Mesodermal cell (in vitro differentiated cells): ENCODE measurements at regions not wholly inside any gene's neighbourhood (a gene's known extent, or its start where the extent isn't known, plus 50 kb on each side); places are given as distances from the start of the nearest gene placed in this dataset.

Experiments used
- H3K27ac ChIP-seq: 2 replicates; pipeline ENCODE4 v1.7.0; 2013; ENCODE audit warnings: mild to moderate bottlenecking, low read depth, low read length, moderate library complexity; ENCODE audit not compliant: severe bottlenecking
- H3K36me3 ChIP-seq: 2 replicates; pipeline ENCODE4 v1.7.1; 2013; ENCODE audit warnings: mild to moderate bottlenecking, low read length, moderate library complexity; ENCODE audit not compliant: control insufficient read depth, insufficient read depth
- H3K4me1 ChIP-seq: one replicate; pipeline ENCODE4 v1.7.1; 2013; ENCODE audit warnings: mild to moderate bottlenecking, low read length; ENCODE audit not compliant: insufficient read depth, control insufficient read depth, poor library complexity, severe bottlenecking
- H3K4me3 ChIP-seq: 2 replicates; pipeline ENCODE4 v1.7.0; 2013; ENCODE audit warnings: low read length, control low read depth, mild to moderate bottlenecking; ENCODE audit not compliant: insufficient read depth, poor library complexity, severe bottlenecking; ENCODE audit errors: extremely low read depth
- H3K9me3 ChIP-seq: 2 replicates; pipeline ENCODE4 v1.7.1; 2013; ENCODE audit warnings: mild to moderate bottlenecking, low read length, moderate library complexity; ENCODE audit not compliant: control insufficient read depth
- WGBS, 2 experiments: methylation state at CpG; one replicate each; pipeline ENCODE4 v1.1.5; 2013; ENCODE audit warnings: missing lambda C conversion rate in 2 of 2; ENCODE audit not compliant: insufficient coverage in 2 of 2; 5-methylcytosine and 5-hydroxymethylcytosine counted together

- Histone ChIP-seq H3K9me3 (no peaks in the 10 kb centered on the region), H3K27ac (no peak overlapping the region), H3K36me3 (no peaks in the 10 kb centered on the region), H3K4me1 (no peaks in the 10 kb centered on the region), H3K4me3 (no peak overlapping the region)
- 22% methylated on average over 12 of the region's 15 CpGs for WGBS, 2 experiments
Observed at GRCh38 chr16:5450409-5451104, 353.0 kb upstream of the EEF2KMT start.

GRCh38 chr16:5449901-5450300 is 352.3 kb upstream of the EEF2KMT start:
- Histone ChIP-seq H3K36me3 (no peaks in the 10 kb centered on the region), H3K4me1 (no peaks in the 10 kb centered on the region), H3K9me3 (no peaks in the 10 kb centered on the region), H3K27ac (no peak overlapping the region), H3K4me3 (no peak overlapping the region)
- WGBS, 2 experiments: 50 to 67% methylated on average over 1 of the region's 1 CpG

- 82 to 99% methylated on average over 5 to 9 of the region's 9 CpGs for WGBS, 2 experiments
Observed at GRCh38 chr16:5448798-5449197, 351.2 kb upstream of the EEF2KMT start.

DNA sequence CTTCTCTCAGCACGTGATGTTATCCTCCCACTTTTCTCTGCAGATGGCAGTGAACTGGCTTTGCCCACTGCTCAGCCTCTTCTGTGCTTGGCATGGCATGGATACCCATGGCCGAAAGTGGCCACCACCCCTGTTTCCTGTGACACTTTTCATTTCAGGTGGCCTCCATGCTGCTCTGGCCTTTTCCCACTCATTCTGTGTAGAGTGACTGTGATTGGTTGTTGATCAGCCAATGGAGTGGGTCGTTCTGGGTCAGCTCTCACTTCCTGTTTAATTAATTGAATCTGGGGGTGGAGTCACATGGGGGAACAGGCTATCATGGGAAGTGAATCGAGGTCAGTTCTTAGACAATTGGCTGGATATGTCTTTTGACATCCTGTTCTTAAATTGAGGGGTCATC is 350.1 kb upstream of the EEF2KMT start:
- WGBS, 2 experiments: 92 to 100% methylated on average over 4 of the region's 4 CpGs
- Histone ChIP-seq H3K4me3 (no peak overlapping the region), H3K36me3 (no peaks in the 10 kb centered on the region)

More at GRCh38 chr16:5448798-5449197, 351.2 kb upstream of the EEF2KMT start:
- H3K36me3 ChIP-seq: no peaks in the 10 kb centered on the region
- H3K4me3 ChIP-seq: no peak overlapping the region
- no peaks in the 10 kb centered on the region for H3K4me1 ChIP-seq
- no peaks in the 10 kb centered on the region for H3K9me3 ChIP-seq
- H3K27ac ChIP-seq: no peak overlapping the region

GRCh38 chr16:5446623-5447240 is 349.1 kb upstream of the EEF2KMT start:
- H3K4me1 ChIP-seq: no peaks in the 10 kb centered on the region
- no peak overlapping the region for H3K27ac ChIP-seq
- no peak overlapping the region for H3K4me3 ChIP-seq
- H3K36me3 ChIP-seq: no peaks in the 10 kb centered on the region
- H3K9me3 ChIP-seq: no peaks in the 10 kb centered on the region
- WGBS, 2 experiments: 42 to 45% methylated on average over 2 to 4 of the region's 8 CpGs

More for the DNA sequence above, 350.1 kb upstream of the EEF2KMT start:
- no peak overlapping the region for H3K27ac ChIP-seq
- no peaks in the 10 kb centered on the region for H3K4me1 ChIP-seq
- no peaks in the 10 kb centered on the region for H3K9me3 ChIP-seq

DNA sequence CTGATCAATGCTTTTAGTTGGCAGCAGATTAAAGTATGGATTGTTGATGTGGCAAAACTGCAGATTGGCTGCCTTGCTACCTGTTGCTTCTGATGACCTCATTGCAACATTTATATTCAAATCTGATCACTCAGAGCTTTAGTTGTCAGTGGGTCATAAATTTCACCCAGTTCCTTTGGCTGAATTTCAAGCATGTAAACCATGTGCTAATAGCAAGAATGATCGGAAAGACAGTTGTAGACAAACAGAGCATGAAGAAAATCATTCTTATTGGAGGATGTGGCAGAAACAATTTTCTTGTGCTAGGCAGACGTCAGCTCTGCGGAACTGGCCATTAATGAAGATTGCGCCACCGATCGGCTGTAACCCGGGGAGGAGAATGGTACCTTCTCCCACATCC is 346.6 kb upstream of the EEF2KMT start:
- Histone ChIP-seq H3K9me3 (no peaks in the 10 kb centered on the region), H3K4me3 (no peak overlapping the region), H3K27ac (no peak overlapping the region), H3K4me1 (no peaks in the 10 kb centered on the region), H3K36me3 (no peaks in the 10 kb centered on the region)
- 89 to 100% methylated on average over 2 to 7 of the region's 7 CpGs for WGBS, 2 experiments

DNA sequence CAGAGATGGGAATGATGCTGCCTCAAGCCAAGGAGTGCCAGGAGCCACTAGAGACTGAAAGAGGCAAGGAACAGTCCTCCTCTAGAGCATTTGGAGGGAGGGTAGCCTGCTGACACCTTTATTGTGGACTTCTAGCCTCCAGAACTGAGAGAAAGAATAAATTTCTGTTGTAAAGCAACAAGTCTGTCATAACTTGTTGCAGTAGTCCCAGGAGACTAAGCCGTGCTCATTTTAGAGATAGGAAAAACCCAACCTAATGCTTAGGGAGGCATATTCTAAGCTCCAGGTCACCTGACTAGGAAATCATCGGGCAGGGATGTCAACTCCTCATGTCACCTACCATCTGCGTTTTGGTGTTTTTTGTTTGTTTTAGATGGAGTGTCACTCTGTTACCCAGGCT is 345.4 kb upstream of the EEF2KMT start:
- H3K27ac ChIP-seq: no peak overlapping the region
- no peaks in the 10 kb centered on the region for H3K9me3 ChIP-seq
- no peaks in the 10 kb centered on the region for H3K36me3 ChIP-seq
- H3K4me1 ChIP-seq: peaks cover 3% of the 10 kb centered on the region
- H3K4me3 ChIP-seq: no peak overlapping the region
- 85 to 100% methylated on average over 1 to 2 of the region's 3 CpGs for WGBS, 2 experiments

GRCh38 chr16:5442054-5442453 is 344.5 kb upstream of the EEF2KMT start:
- Histone ChIP-seq H3K4me1 (peaks cover 3% of the 10 kb centered on the region), H3K9me3 (no peaks in the 10 kb centered on the region), H3K36me3 (no peaks in the 10 kb centered on the region), H3K27ac (no peak overlapping the region), H3K4me3 (no peak overlapping the region)
- WGBS, 2 experiments: 85 to 90% methylated on average over 3 of the region's 3 CpGs

GRCh38 chr16:5438591-5438990 is 341.0 kb upstream of the EEF2KMT start:
- H3K4me1 ChIP-seq: peaks cover 3% of the 10 kb centered on the region
- WGBS, 2 experiments: 85% methylated on average over 2 to 5 of the region's 7 CpGs
- no peaks in the 10 kb centered on the region for H3K36me3 ChIP-seq
- no peak overlapping the region for H3K4me3 ChIP-seq
- no peaks in the 10 kb centered on the region for H3K9me3 ChIP-seq
- H3K27ac ChIP-seq: no peak overlapping the region

DNA sequence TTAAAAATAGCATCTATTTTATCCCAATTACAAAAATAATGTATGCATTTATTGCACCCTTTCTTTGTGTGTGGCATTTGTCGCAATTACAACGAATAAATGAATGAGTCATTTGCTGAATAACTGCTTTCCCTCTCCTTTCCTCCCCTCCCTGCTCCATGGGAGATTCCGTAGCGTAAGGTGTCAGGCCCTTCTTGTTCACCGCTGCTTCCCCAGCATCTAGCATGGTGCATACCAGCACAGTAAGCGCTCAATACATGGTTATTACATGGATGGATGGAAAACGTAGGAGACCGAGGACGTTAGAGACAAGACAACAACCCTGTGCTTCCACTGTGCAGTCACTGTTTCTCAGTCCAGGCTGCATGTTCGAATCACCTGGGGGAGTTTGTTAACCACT is 336.0 kb upstream of the EEF2KMT start:
- Histone ChIP-seq H3K36me3 (no peaks in the 10 kb centered on the region), H3K4me1 (peaks cover 3% of the 10 kb centered on the region), H3K27ac (no peak overlapping the region), H3K4me3 (no peak overlapping the region), H3K9me3 (no peaks in the 10 kb centered on the region)
- WGBS, 2 experiments: 75 to 87% methylated on average over 5 to 7 of the region's 10 CpGs

GRCh38 chr16:5432166-5432565 is 334.6 kb upstream of the EEF2KMT start:
- Histone ChIP-seq H3K27ac (no peak overlapping the region), H3K4me3 (no peak overlapping the region), H3K9me3 (no peaks in the 10 kb centered on the region), H3K36me3 (no peaks in the 10 kb centered on the region), H3K4me1 (no peaks in the 10 kb centered on the region)
- WGBS, 2 experiments: 78 to 92% methylated on average over 9 to 11 of the region's 15 CpGs
